Adrenal gland (tissue), 9 donors: ENCODE measurements at regions not wholly inside any gene's neighbourhood (a gene's known extent, or its start where the extent isn't known, plus 50 kb on each side); places are given as distances from the start of the nearest gene placed in this dataset.

Experiments
- DNase-seq, 7 donors: peaks; one replicate each; pipeline ENCODE4 v3.0.0-alpha.2; 2019 to 2020
- H3K27ac ChIP-seq, 5 donors: fragments of 200-600 bp; sonication (generic) in 4 of 5; 1 replicate in 3 of 5; 2 replicates in 2 of 5; pipeline versions ENCODE4 v1.5.1 to v1.8.0; 2016 to 2020; ENCODE audit warnings: mild to moderate bottlenecking in 1 of 5
- H3K27me3 ChIP-seq: fragments of 200-600 bp; 2 replicates; pipeline ENCODE4 v1.8.0; 2021
- H3K36me3 ChIP-seq, 2 donors: fragments of 200-600 bp; replicated peaks in 1 of 2; 1 replicate in 1 of 2; 2 replicates in 1 of 2; pipeline versions ENCODE4 v1.5.1 to v1.8.0; 2018 to 2022
- H3K4me1 ChIP-seq, 2 donors: fragments of 200-600 bp; replicated peaks in 1 of 2; 1 replicate in 1 of 2; 2 replicates in 1 of 2; pipeline versions ENCODE4 v1.5.1 to v1.8.0; 2018 to 2021
- H3K4me3 ChIP-seq, 4 donors: fragments of 200-600 bp; sonication (generic) in 3 of 4; one replicate each; pipeline ENCODE4 v1.5.1; 2016 to 2018
- H3K9me3 ChIP-seq, 3 donors: fragments of 200-600 bp; sonication (generic) in 1 of 3; replicated peaks in 1 of 3; 1 replicate in 2 of 3; 2 replicates in 1 of 3; pipeline versions ENCODE4 v1.5.1 to v1.8.0; 2016 to 2021
- CTCF ChIP-seq, 6 experiments: fragments of 450-650 bp in 4 of 6; fragments of 200-600 bp in 2 of 6; sonication (generic) in 1 of 6; IDR thresholded peaks; 1 replicate in 5 of 6; 2 replicates in 1 of 6; pipeline versions ENCODE4 v1.5.1 to v1.8.0; 2016 to 2021; ENCODE audit warnings: antibody characterized with exemption in 6 of 6, mild to moderate bottlenecking in 2 of 6, moderate library complexity in 1 of 6
- POLR2A ChIP-seq, 2 donors: fragments of 450-650 bp; IDR thresholded peaks; one replicate each; pipeline ENCODE4 v1.6.1; 2017; ENCODE audit warnings: antibody characterized with exemption in 2 of 2, mild to moderate bottlenecking in 2 of 2, moderate library complexity in 1 of 2
- WGBS, 4 donors: extraction: QIAGEN DNeasy Blood & Tissue Kit in 2 of 4; methylation state at CpG; one replicate each; pipeline versions ENCODE4 v1.1.5 to v1.1.7; 2013 to 2017; 5-methylcytosine and 5-hydroxymethylcytosine counted together
- intact Hi-C, 2 donors: fragments of 100-400 bp; cut with DNase I; formaldehyde crosslinking; loops; one replicate each; pipeline versions ENCODE4 v1.14.1 to v1.15.0; 2022 to 2023
- donor health status: healthy with polysubstance abuse.
- donor health status: Bipolar disorder and iron deficiency.
- donor health status: DM: yes; HTN: yes; CAD: no.
- donor health status: DM: no; HTN: no; CAD: no.
- donor health status: DM: no; HTN: no; CAD: no.

GRCh38 chr11:13062115-13062514, 53.0 kb downstream of the RASSF10 start:
- DNase-seq: no peak
- Histone ChIP-seq H3K27ac (no peak overlapping the region), H3K27me3 (peaks cover 11% of the 10 kb centered on the region), H3K4me1 (no peaks in the 10 kb centered on the region), H3K36me3 (no peaks in the 10 kb centered on the region), H3K9me3 (no peaks in the 10 kb centered on the region), H3K4me3 (no peak overlapping the region)
- no peak for TF ChIP-seq POLR2A (IDR thresholded peaks at IDR 0.05)
- no peak for TF ChIP-seq CTCF (IDR thresholded peaks at IDR 0.05)
- 66 to 85% (median 74%) methylated on average over 5 of the region's 5 CpGs for WGBS, 4 donors
- intact Hi-C loops: no loop called here

GRCh38 chr11:13064593-13064992, 55.5 kb downstream of the RASSF10 start:
- intact Hi-C loops: no loop called here
- no peak for DNase-seq
- H3K4me1 ChIP-seq: no peaks in the 10 kb centered on the region
- H3K4me3 ChIP-seq: no peak overlapping the region
- H3K27ac ChIP-seq: no peak overlapping the region
- TF ChIP-seq POLR2A (IDR thresholded peaks at IDR 0.05): no peak
- no peak for TF ChIP-seq CTCF (IDR thresholded peaks at IDR 0.05)
- peaks cover 8% of the 10 kb centered on the region for H3K27me3 ChIP-seq
- no peaks in the 10 kb centered on the region for H3K36me3 ChIP-seq
- no peaks in the 10 kb centered on the region for H3K9me3 ChIP-seq
- WGBS, 4 donors: 49 to 61% (median 55%) methylated on average over 3 of the region's 3 CpGs

- no peaks in the 10 kb centered on the region for H3K4me1 ChIP-seq
- no peak for DNase-seq
- no peak overlapping the region for H3K27ac ChIP-seq
- no peaks in the 10 kb centered on the region for H3K36me3 ChIP-seq
- no peak overlapping the region for H3K4me3 ChIP-seq
- 61 to 64% (median 63%) methylated on average over 9 to 10 of the region's 10 CpGs for WGBS, 4 donors
- H3K27me3 ChIP-seq: peaks cover 8% of the 10 kb centered on the region
- no peak for TF ChIP-seq POLR2A (IDR thresholded peaks at IDR 0.05)
- no peak for TF ChIP-seq CTCF (IDR thresholded peaks at IDR 0.05)
- intact Hi-C loops: no loop called here
- no peaks in the 10 kb centered on the region for H3K9me3 ChIP-seq
These were observed 56.2 kb downstream of the RASSF10 start for GRCh38 chr11:13065200-13065787.

- Histone ChIP-seq H3K27ac (no peak overlapping the region), H3K4me1 (no peaks in the 10 kb centered on the region), H3K36me3 (no peaks in the 10 kb centered on the region), H3K27me3 (peaks cover 8% of the 10 kb centered on the region), H3K9me3 (no peaks in the 10 kb centered on the region), H3K4me3 (no peak overlapping the region)
- TF ChIP-seq CTCF (IDR thresholded peaks at IDR 0.05): no peak
- no peak for TF ChIP-seq POLR2A (IDR thresholded peaks at IDR 0.05)
- intact Hi-C loops: no loop called here
- no peak for DNase-seq
- 74 to 94% (median 83%) methylated on average over 1 of the region's 1 CpG for WGBS, 4 donors
These were observed 59.1 kb downstream of the RASSF10 start for GRCh38 chr11:13068211-13068610.
